Lower leg skin (tissue), 3 donors: ENCODE measurements at regions not wholly inside any gene's neighbourhood (a gene's known extent, or its start where the extent isn't known, plus 50 kb on each side); places are given as distances from the start of the nearest gene placed in this dataset.

ENCODE experiments used
- CTCF ChIP-seq, 3 donors: fragments of 450-650 bp; IDR thresholded peaks; one replicate each; pipeline ENCODE4 v1.5.1; 2016; ENCODE audit warnings: antibody characterized with exemption in 3 of 3, mild to moderate bottlenecking in 3 of 3, moderate library complexity in 2 of 3
- POLR2A ChIP-seq, 2 donors: fragments of 450-650 bp; IDR thresholded peaks; one replicate each; pipeline ENCODE4 v1.6.1; 2016 to 2017; ENCODE audit warnings: antibody characterized with exemption in 2 of 2, mild to moderate bottlenecking in 1 of 2, moderate library complexity in 1 of 2

DNA sequence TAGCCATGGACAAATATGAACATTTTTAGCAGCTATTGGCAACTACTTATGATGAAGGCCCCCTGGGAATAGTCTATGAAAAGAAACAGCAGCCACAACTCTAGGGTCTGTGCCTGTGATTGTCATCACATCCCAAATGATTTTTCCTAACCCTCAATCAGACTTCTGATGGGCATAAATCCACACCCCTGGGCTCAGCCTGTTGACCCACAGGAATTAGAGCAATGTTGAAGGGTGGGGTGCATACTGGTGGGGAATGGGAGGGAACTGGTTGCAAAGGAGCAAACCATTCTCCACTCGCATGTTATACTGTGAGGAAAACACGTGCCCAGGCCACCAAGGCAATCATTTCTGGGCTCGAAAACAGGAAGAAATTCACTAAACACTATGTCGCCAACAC, 106.5 kb upstream of the CTNNB1 start:
- TF ChIP-seq CTCF (IDR thresholded peaks at IDR 0.05) (no peak), POLR2A (IDR thresholded peaks at IDR 0.05) (no peak)
